D341Med (cell line): ENCODE measurements at regions not wholly inside any gene's neighbourhood (a gene's known extent, or its start where the extent isn't known, plus 50 kb on each side); places are given as distances from the start of the nearest gene placed in this dataset.
"Not testable (repeated sequence)": the region's sequence is repeated elsewhere in the genome, so short reads cannot be mapped to it uniquely, and the experiment has no call there.

ENCODE experiments used
- DNase-seq: peaks from one replicate; pipeline ENCODE4 v3.0.0; 2012; ENCODE audit warnings: low spot score

- DNase-seq: no peak
Measured at GRCh38 chr5:30150231-30150630, 1043.3 kb upstream of the CDH6 start.

- DNase-seq: no peak
Measured at GRCh38 chr5:30149526-30149925, 1044.0 kb upstream of the CDH6 start.

GRCh38 chr5:30147976-30148375 is 1045.5 kb upstream of the CDH6 start:
- DNase-seq: no peak

GRCh38 chr5:30144059-30144458 is 1049.4 kb upstream of the CDH6 start:
- not testable (repeated sequence) for DNase-seq

- no peak for DNase-seq
Measured at GRCh38 chr5:30142432-30142831, 1051.1 kb upstream of the CDH6 start.

- no peak for DNase-seq
Measured at GRCh38 chr5:30121043-30121442, 1072.4 kb upstream of the CDH6 start.

- DNase-seq: no peak
Measured at GRCh38 chr5:30117135-30117534, 1076.4 kb upstream of the CDH6 start.

GRCh38 chr5:30113542-30113941 is 1079.9 kb upstream of the CDH6 start:
- no peak for DNase-seq

GRCh38 chr5:30112867-30113266 is 1080.6 kb upstream of the CDH6 start:
- DNase-seq: no peak

- no peak for DNase-seq
Measured at GRCh38 chr5:30108051-30108450, 1085.4 kb upstream of the CDH6 start.

- DNase-seq: no peak
Measured at GRCh38 chr5:30106596-30106995, 1086.9 kb upstream of the CDH6 start.

GRCh38 chr5:30104872-30105596 is 1088.5 kb upstream of the CDH6 start:
- no peak for DNase-seq

GRCh38 chr5:30103452-30104202 is 1089.9 kb upstream of the CDH6 start:
- no peak for DNase-seq

GRCh38 chr5:30103052-30103451 is 1090.4 kb upstream of the CDH6 start:
- no peak for DNase-seq

- DNase-seq: no peak
Measured at GRCh38 chr5:30102185-30102584, 1091.3 kb upstream of the CDH6 start.

GRCh38 chr5:30100929-30101328 is 1092.6 kb upstream of the CDH6 start:
- DNase-seq: no peak

GRCh38 chr5:30100148-30100713 is 1093.3 kb upstream of the CDH6 start:
- no peak for DNase-seq

- DNase-seq: no peak
Measured at GRCh38 chr5:30099634-30100033, 1093.9 kb upstream of the CDH6 start.

- no peak for DNase-seq
Measured at GRCh38 chr5:30098940-30099339, 1094.5 kb upstream of the CDH6 start.

- DNase-seq: no peak
Measured at GRCh38 chr5:30092548-30092947, 1100.9 kb upstream of the CDH6 start.

GRCh38 chr5:30069441-30070263 is 1123.8 kb upstream of the CDH6 start:
- DNase-seq: peak; percentile 8

GRCh38 chr5:30063503-30063902 is 1130.0 kb upstream of the CDH6 start:
- DNase-seq: no peak
